ENCODE measurements at regions not wholly inside any gene's neighbourhood (a gene's known extent, or its start where the extent isn't known, plus 50 kb on each side); places are given as distances from the start of the nearest gene placed in this dataset.

- H3K9me3 ChIP-seq, result peaks cover 0 to 5% (median 0%) of the 10 kb centered on the region in 4 donors
- no peaks in the 10 kb centered on the region for H3K4me1 ChIP-seq
- H3K4me3 ChIP-seq, result no peak overlapping the region
- WGBS (ENCODE audit: insufficient coverage, low coverage, low lambda C conversion rate, missing lambda C conversion rate), result 100% methylated on average over 1 of the region's 1 CpG
- no peak overlapping the region for H3K27ac ChIP-seq
- no peaks in the 10 kb centered on the region for H3K36me3 ChIP-seq
- TF ChIP-seq, protein P1, sequence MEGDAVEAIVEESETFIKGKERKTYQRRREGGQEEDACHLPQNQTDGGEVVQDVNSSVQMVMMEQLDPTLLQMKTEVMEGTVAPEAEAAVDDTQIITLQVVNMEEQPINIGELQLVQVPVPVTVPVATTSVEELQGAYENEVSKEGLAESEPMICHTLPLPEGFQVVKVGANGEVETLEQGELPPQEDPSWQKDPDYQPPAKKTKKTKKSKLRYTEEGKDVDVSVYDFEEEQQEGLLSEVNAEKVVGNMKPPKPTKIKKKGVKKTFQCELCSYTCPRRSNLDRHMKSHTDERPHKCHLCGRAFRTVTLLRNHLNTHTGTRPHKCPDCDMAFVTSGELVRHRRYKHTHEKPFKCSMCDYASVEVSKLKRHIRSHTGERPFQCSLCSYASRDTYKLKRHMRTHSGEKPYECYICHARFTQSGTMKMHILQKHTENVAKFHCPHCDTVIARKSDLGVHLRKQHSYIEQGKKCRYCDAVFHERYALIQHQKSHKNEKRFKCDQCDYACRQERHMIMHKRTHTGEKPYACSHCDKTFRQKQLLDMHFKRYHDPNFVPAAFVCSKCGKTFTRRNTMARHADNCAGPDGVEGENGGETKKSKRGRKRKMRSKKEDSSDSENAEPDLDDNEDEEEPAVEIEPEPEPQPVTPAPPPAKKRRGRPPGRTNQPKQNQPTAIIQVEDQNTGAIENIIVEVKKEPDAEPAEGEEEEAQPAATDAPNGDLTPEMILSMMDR (IDR thresholded peaks at IDR 0.05), result no peak
- no peak for TF ChIP-seq POLR2A (IDR thresholded peaks at IDR 0.05)
- H3K27me3 ChIP-seq, result no peaks in the 10 kb centered on the region
- DNase-seq, result no peak
- intact Hi-C loops (cut with DNase I), result no loop called here
- ATAC-seq, result no peak
Observed at GRCh38 chr12:46503637-46504175, 131.1 kb upstream of the SLC38A2 start.

DNA sequence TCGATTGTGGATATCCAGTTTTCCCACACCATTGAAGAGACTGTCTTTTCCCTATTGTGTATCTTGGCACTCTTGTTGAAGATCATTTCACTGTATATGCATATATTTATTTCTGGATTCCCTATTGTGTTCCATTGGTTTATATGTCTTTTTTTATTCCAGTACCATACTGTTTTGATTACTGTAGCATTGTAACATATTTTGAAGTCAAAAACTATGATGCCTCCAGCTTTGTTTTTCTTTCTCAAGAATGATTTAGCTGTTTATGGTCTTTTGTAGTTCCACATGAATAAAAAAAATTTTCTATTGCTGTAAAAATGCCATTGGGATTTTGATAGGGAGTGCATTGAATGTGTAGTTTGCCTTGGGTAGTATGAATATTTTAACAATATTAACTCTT, 128.1 kb upstream of the SLC38A2 start:
- Histone ChIP-seq H3K27ac (no peak overlapping the region), H3K27me3 (no peaks in the 10 kb centered on the region), H3K36me3 (no peaks in the 10 kb centered on the region), H3K9me3 (peaks cover 0 to 5% (median 0%) of the 10 kb centered on the region in 4 donors), H3K4me1 (no peaks in the 10 kb centered on the region), H3K4me3 (no peak overlapping the region)
- DNase-seq, result no peak
- ATAC-seq, result no peak
- TF ChIP-seq, protein P1 (IDR thresholded peaks at IDR 0.05), result no peak
- no peak for TF ChIP-seq POLR2A (IDR thresholded peaks at IDR 0.05)
- intact Hi-C loops (cut with DNase I), result no loop called here
- 100% methylated on average over 1 of the region's 1 CpG for WGBS (ENCODE audit: insufficient coverage, low coverage, low lambda C conversion rate, missing lambda C conversion rate)

- Histone ChIP-seq H3K4me3 (no peak overlapping the region), H3K27ac (no peak overlapping the region), H3K4me1 (peaks cover 0 to 3% (median 1%) of the 10 kb centered on the region in 4 donors), H3K9me3 (peaks cover 0 to 5% (median 0%) of the 10 kb centered on the region in 4 donors), H3K36me3 (no peaks in the 10 kb centered on the region), H3K27me3 (no peaks in the 10 kb centered on the region)
- DNase-seq, result no peak
- intact Hi-C loops (cut with DNase I), result no loop called here
- TF ChIP-seq, protein P1 (IDR thresholded peaks at IDR 0.05), result no peak
- no peak for TF ChIP-seq POLR2A (IDR thresholded peaks at IDR 0.05)
- 89% methylated on average over 2 of the region's 2 CpGs for WGBS (ENCODE audit: insufficient coverage, low coverage, low lambda C conversion rate, missing lambda C conversion rate)
- ATAC-seq, result no peak
Observed at GRCh38 chr12:46499901-46500300, 127.3 kb upstream of the SLC38A2 start.

- 100% methylated on average over 1 of the region's 1 CpG for WGBS (ENCODE audit: insufficient coverage, low coverage, low lambda C conversion rate, missing lambda C conversion rate)
- no peak for DNase-seq
- no peak for TF ChIP-seq POLR2A (IDR thresholded peaks at IDR 0.05)
- TF ChIP-seq, protein P1 (IDR thresholded peaks at IDR 0.05), result no peak
- Histone ChIP-seq H3K9me3 (peaks cover 0 to 5% (median 0%) of the 10 kb centered on the region in 4 donors), H3K27ac (no peak overlapping the region), H3K4me3 (no peak overlapping the region), H3K4me1 (peaks cover 0 to 9% (median 2%) of the 10 kb centered on the region in 4 donors), H3K36me3 (no peaks in the 10 kb centered on the region), H3K27me3 (no peaks in the 10 kb centered on the region)
- no peak for ATAC-seq
- intact Hi-C loops (cut with DNase I), result no loop called here
Observed at GRCh38 chr12:46499226-46499625, 126.7 kb upstream of the SLC38A2 start.

All from right lobe of liver (tissue), 6 donors.